B cell (primary cell): ENCODE measurements at regions not wholly inside any gene's neighbourhood (a gene's known extent, or its start where the extent isn't known, plus 50 kb on each side); places are given as distances from the start of the nearest gene placed in this dataset.

Experiments used
- ATAC-seq: fragments of 200-7000 bp; cut with Tn5 transposase; one replicate; pipeline ENCODE4 v1.10.0; 2021; ENCODE audit warnings: low read depth, mild to moderate bottlenecking, moderate number of reproducible peaks, moderate library complexity
- CTCF ChIA-PET: fragments of 350-600 bp; sonication (Branson Sonifier 250); formaldehyde crosslinking; loops from one replicate; lab custom pipeline; 2021; ENCODE audit warnings: antibody characterized with exemption, inconsistent platforms; lab: Charles Lee
- POLR2A ChIA-PET: fragments of 350-600 bp; sonication (Branson Sonifier 250); formaldehyde crosslinking; loops from one replicate; lab custom pipeline; 2021; ENCODE audit warnings: antibody characterized with exemption; lab: Charles Lee
- DNase-seq: peaks from one replicate; pipeline ENCODE4 v3.0.0; 2013
- H2AFZ ChIP-seq: 2 replicates; pipeline ENCODE4 v1.6.1; 2012; ENCODE audit warnings: mild to moderate bottlenecking, low read depth, low read length; ENCODE audit not compliant: insufficient read depth, poor library complexity, severe bottlenecking
- H3K27ac ChIP-seq, 2 donors: 1 replicate in 1 of 2; 2 replicates in 1 of 2; pipeline ENCODE4 v1.5.1; 2012 to 2013; ENCODE audit warnings: low read length in 2 of 2, mild to moderate bottlenecking in 2 of 2, moderate library complexity in 1 of 2
- H3K27me3 ChIP-seq, 4 experiments: fragments of 200-600 bp in 1 of 4; sonication (generic) in 1 of 4; replicated peaks in 1 of 4; 1 replicate in 2 of 4; 2 replicates in 2 of 4; pipeline versions ENCODE4 v1.6.1 to v1.7.0; 2013 to 2016; ENCODE audit warnings: low read length in 3 of 4, mild to moderate bottlenecking in 2 of 4, mixed read lengths in 1 of 4, moderate library complexity in 1 of 4; ENCODE audit not compliant: insufficient read depth in 4 of 4, control insufficient read depth in 3 of 4; ENCODE audit errors: control extremely low read depth in 1 of 4
- H3K36me3 ChIP-seq, 2 experiments: replicated peaks in 1 of 2; 1 replicate in 1 of 2; 2 replicates in 1 of 2; pipeline versions ENCODE4 v1.6.1 to v1.7.1; 2013; ENCODE audit warnings: low read length in 1 of 2; ENCODE audit not compliant: insufficient read depth in 2 of 2, control insufficient read depth in 1 of 2; ENCODE audit errors: control extremely low read depth in 1 of 2, extremely low read depth in 1 of 2
- H3K4me1 ChIP-seq, 2 donors: fragments of 200-600 bp in 1 of 2; sonication (generic) in 1 of 2; 1 replicate in 1 of 2; 2 replicates in 1 of 2; pipeline versions ENCODE4 v1.5.1 to v1.6.1; 2013 to 2017; ENCODE audit warnings: low read length in 2 of 2; ENCODE audit not compliant: control insufficient read depth in 2 of 2, insufficient read depth in 2 of 2
- H3K4me2 ChIP-seq: replicated peaks from 2 replicates; pipeline ENCODE3; 2012; ENCODE audit warnings: mild to moderate bottlenecking, low read depth, low read length; ENCODE audit not compliant: poor library complexity, severe bottlenecking
- H3K4me3 ChIP-seq, 5 experiments: fragments of 200-600 bp in 1 of 5; sonication (generic) in 1 of 5; 1 replicate in 3 of 5; 2 replicates in 2 of 5; pipeline versions ENCODE4 v1.5.1 to v1.7.0; 2011 to 2016; ENCODE audit warnings: low read length in 4 of 5, mild to moderate bottlenecking in 4 of 5, low read depth in 2 of 5, control low read depth in 1 of 5, moderate library complexity in 1 of 5; ENCODE audit not compliant: insufficient read depth in 1 of 5; ENCODE audit errors: control extremely low read depth in 1 of 5, extremely low read depth in 1 of 5
- H3K79me2 ChIP-seq: fragments of 200-600 bp; sonication (generic); one replicate; pipeline ENCODE4 v1.6.0; 2016; ENCODE audit warnings: low read length; ENCODE audit not compliant: control insufficient read depth, insufficient read depth
- H3K9ac ChIP-seq: fragments of 200-600 bp; sonication (generic); 2 replicates; pipeline ENCODE4 v1.6.1; 2017; ENCODE audit warnings: mild to moderate bottlenecking, low read length, moderate library complexity
- H3K9me3 ChIP-seq, 3 donors: one replicate each; pipeline versions ENCODE4 v1.6.1 to v1.7.1; 2013; ENCODE audit warnings: low read length in 2 of 3; ENCODE audit not compliant: control insufficient read depth in 2 of 3, insufficient read depth in 1 of 3; ENCODE audit errors: control extremely low read depth in 1 of 3
- H4K20me1 ChIP-seq: 2 replicates; pipeline ENCODE4 v1.6.0; 2012; ENCODE audit warnings: mild to moderate bottlenecking, low read length; ENCODE audit not compliant: insufficient read depth, control insufficient read depth, poor library complexity, severe bottlenecking
- H3K27ac Mint-ChIP-seq: one replicate; pipeline ENCODE4 v1.8.0; 2021; ENCODE audit warnings: mixed read lengths
- H3K27me3 Mint-ChIP-seq: one replicate; pipeline ENCODE4 v1.8.0; 2021; ENCODE audit warnings: mixed read lengths
- H3K4me1 Mint-ChIP-seq: one replicate; pipeline ENCODE4 v1.8.0; 2021; ENCODE audit warnings: mixed read lengths
- H3K4me3 Mint-ChIP-seq: one replicate; pipeline ENCODE4 v1.8.0; 2021; ENCODE audit warnings: mixed read lengths
- H3K9me3 Mint-ChIP-seq: one replicate; pipeline ENCODE4 v1.8.0; 2022; ENCODE audit warnings: mixed read lengths; ENCODE audit not compliant: insufficient read depth
- EZH2 ChIP-seq: IDR thresholded peaks from 2 replicates; pipeline ENCODE4 v1.6.1; 2012; ENCODE audit warnings: borderline replicate concordance, low read depth, mild to moderate bottlenecking, moderate library complexity, low read length; ENCODE audit not compliant: insufficient read depth, poor library complexity, severe bottlenecking
- WGBS: methylation state at CpG from one replicate; pipeline ENCODE4 v1.1.5; 2013; ENCODE audit warnings: missing lambda C conversion rate; ENCODE audit not compliant: insufficient coverage; 5-methylcytosine and 5-hydroxymethylcytosine counted together
- intact Hi-C: fragments of 100-400 bp; cut with micrococcal nuclease; formaldehyde crosslinking; loops from one replicate; pipeline ENCODE4 v1.10.0; 2022
- TF ChIP-seq, protein P1 (sequence below): fragments of 200-600 bp; IDR thresholded peaks from one replicate; pipeline ENCODE4 v1.8.0; 2022; ENCODE audit warnings: antibody characterized with exemption, mild to moderate bottlenecking

DNA sequence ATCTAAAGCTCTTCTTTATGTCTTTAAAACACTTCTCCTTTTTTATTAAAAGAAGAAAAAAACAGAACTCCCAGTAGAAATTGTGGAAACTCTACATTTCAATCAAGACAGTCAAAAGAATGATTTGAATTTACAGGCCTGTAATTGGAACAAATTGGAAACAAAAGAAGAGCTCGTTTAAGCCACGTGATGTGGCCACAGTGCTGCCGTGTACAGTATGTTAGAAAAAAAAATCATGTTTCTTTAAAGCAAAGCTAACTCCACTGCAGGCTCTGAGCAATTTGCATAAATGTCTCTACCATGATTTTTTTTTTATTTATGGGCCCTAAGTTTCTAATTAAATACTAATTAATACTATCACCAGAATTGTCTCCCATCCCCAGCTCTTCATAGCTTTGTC is 325.6 kb downstream of the ZSWIM6 start:
- Histone ChIP-seq H4K20me1 (no peaks in the 10 kb centered on the region), H3K27me3 (no peaks in the 10 kb centered on the region), H3K36me3 (no peaks in the 10 kb centered on the region), H2AFZ (no peak overlapping the region), H3K4me1 (no peaks in the 10 kb centered on the region), H3K79me2 (no peaks in the 10 kb centered on the region), H3K4me2 (no peak overlapping the region), H3K27ac (no peak overlapping the region), H3K9me3 (no peaks in the 10 kb centered on the region), H3K4me3 (no peak overlapping the region), H3K9ac (no peak overlapping the region)
- CTCF ChIA-PET: interaction anchor here (0.8 to 5.0 kb wide), 25 partner anchors 9 to 983 kb away, joined by 3 to 99 read pairs (median 4); partner anchors contain the start of genes ERCC8 and NDUFAF2
- intact Hi-C loops: loop anchor here (1.0 to 2.0 kb wide), 3 partner anchors 294 to 602 kb away; no protein-coding TSS in a partner anchor
- TF ChIP-seq, protein P1, sequence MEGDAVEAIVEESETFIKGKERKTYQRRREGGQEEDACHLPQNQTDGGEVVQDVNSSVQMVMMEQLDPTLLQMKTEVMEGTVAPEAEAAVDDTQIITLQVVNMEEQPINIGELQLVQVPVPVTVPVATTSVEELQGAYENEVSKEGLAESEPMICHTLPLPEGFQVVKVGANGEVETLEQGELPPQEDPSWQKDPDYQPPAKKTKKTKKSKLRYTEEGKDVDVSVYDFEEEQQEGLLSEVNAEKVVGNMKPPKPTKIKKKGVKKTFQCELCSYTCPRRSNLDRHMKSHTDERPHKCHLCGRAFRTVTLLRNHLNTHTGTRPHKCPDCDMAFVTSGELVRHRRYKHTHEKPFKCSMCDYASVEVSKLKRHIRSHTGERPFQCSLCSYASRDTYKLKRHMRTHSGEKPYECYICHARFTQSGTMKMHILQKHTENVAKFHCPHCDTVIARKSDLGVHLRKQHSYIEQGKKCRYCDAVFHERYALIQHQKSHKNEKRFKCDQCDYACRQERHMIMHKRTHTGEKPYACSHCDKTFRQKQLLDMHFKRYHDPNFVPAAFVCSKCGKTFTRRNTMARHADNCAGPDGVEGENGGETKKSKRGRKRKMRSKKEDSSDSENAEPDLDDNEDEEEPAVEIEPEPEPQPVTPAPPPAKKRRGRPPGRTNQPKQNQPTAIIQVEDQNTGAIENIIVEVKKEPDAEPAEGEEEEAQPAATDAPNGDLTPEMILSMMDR: no peak
- TF ChIP-seq EZH2: no peak
- ATAC-seq (no peak), DNase-seq (no peak)
- no peak overlapping the region for H3K27ac Mint-ChIP-seq
- no CpG with 5 or more reads among the region's 3 CpGs for whole genome bisulfite sequencing
- POLR2A ChIA-PET: no interaction called here
- no peak overlapping the region for H3K4me3 Mint-ChIP-seq
- H3K9me3 Mint-ChIP-seq: no peaks in the 10 kb centered on the region
- no peaks in the 10 kb centered on the region for H3K4me1 Mint-ChIP-seq
- peaks cover 17% of the 10 kb centered on the region for H3K27me3 Mint-ChIP-seq

DNA sequence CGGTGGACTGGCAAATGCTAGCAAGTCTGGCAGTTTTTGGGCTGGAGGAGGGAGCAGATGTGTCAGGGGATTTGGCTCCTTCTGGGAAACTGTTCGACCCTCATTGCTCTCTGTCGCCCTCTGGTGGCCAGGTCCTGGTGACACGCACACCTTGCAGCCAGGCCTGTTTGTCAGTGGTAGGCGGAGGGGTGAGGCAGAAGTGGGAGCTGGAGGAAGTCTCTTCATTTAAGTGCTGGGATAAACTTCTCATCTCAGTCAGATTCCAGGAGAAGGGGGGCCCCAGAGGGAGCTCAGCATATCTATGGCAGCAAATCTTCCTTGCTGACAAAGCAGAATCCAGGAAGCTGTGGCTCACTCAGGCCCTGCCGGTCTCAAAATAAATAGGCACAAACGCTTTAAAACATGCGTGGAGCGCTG is 326.5 kb downstream of the ZSWIM6 start:
- 53% methylated on average over 9 of the region's 9 CpGs for WGBS
- ChIA-PET POLR2A (no interaction called here), CTCF (interaction anchor here (0.7 to 5.0 kb wide), 30 partner anchors 8 to 984 kb away, joined by 3 to 99 read pairs (median 4); partner anchors contain the start of genes ERCC8 and NDUFAF2)
- no peaks in the 10 kb centered on the region for H3K27me3 ChIP-seq
- H3K9ac ChIP-seq: no peak overlapping the region
- TF ChIP-seq, protein P1: peak; percentile 97
- no peak for TF ChIP-seq EZH2
- ATAC-seq: peak; percentile 76
- no peak overlapping the region for H2AFZ ChIP-seq
- peak; percentile 77 for DNase-seq
- no peaks in the 10 kb centered on the region for H3K36me3 ChIP-seq
- no peaks in the 10 kb centered on the region for H3K4me1 ChIP-seq
- H3K27ac ChIP-seq: no peak overlapping the region
- intact Hi-C loops: loop anchor here (1.0 to 2.0 kb wide), 3 partner anchors 295 to 603 kb away; no protein-coding TSS in a partner anchor
- H3K9me3 ChIP-seq: no peaks in the 10 kb centered on the region
- H3K4me2 ChIP-seq: no peak overlapping the region
- no peaks in the 10 kb centered on the region for H3K9me3 Mint-ChIP-seq
- H3K27me3 Mint-ChIP-seq: peaks cover 17% of the 10 kb centered on the region
- H3K4me1 Mint-ChIP-seq: no peaks in the 10 kb centered on the region
- no peaks in the 10 kb centered on the region for H4K20me1 ChIP-seq
- no peak overlapping the region for H3K4me3 Mint-ChIP-seq
- no peak overlapping the region for H3K27ac Mint-ChIP-seq
- no peaks in the 10 kb centered on the region for H3K79me2 ChIP-seq
- H3K4me3 ChIP-seq: no peak overlapping the region
